MM.1S (cell line): ENCODE measurements at regions not wholly inside any gene's neighbourhood (a gene's known extent, or its start where the extent isn't known, plus 50 kb on each side); places are given as distances from the start of the nearest gene placed in this dataset.

Experiments
- CTCF ChIP-seq: fragments of 300-600 bp; sonication (generic); IDR thresholded peaks from 2 replicates; pipeline ENCODE4 v1.5.1; 2016; ENCODE audit warnings: antibody characterized with exemption, low read length, mixed read lengths
- EZH2 ChIP-seq: fragments of 300-600 bp; sonication (generic); optimal IDR thresholded peaks from 2 replicates; pipeline ENCODE3; 2017; ENCODE audit warnings: low read depth, mild to moderate bottlenecking, antibody characterized with exemption, low read length, mixed read lengths
- EZH2phosphoT487 ChIP-seq: fragments of 300-600 bp; sonication (generic); IDR thresholded peaks from 2 replicates; pipeline ENCODE4 v1.6.1; 2018; ENCODE audit warnings: antibody characterized with exemption, low read length

GRCh38 chr2:117323331-117323730, 491.2 kb upstream of the DDX18 start:
- TF ChIP-seq EZH2 (no peak), CTCF (no peak), EZH2phosphoT487 (no peak)
